ENCODE measurements at regions not wholly inside any gene's neighbourhood (a gene's known extent, or its start where the extent isn't known, plus 50 kb on each side); places are given as distances from the start of the nearest gene placed in this dataset.

DNA sequence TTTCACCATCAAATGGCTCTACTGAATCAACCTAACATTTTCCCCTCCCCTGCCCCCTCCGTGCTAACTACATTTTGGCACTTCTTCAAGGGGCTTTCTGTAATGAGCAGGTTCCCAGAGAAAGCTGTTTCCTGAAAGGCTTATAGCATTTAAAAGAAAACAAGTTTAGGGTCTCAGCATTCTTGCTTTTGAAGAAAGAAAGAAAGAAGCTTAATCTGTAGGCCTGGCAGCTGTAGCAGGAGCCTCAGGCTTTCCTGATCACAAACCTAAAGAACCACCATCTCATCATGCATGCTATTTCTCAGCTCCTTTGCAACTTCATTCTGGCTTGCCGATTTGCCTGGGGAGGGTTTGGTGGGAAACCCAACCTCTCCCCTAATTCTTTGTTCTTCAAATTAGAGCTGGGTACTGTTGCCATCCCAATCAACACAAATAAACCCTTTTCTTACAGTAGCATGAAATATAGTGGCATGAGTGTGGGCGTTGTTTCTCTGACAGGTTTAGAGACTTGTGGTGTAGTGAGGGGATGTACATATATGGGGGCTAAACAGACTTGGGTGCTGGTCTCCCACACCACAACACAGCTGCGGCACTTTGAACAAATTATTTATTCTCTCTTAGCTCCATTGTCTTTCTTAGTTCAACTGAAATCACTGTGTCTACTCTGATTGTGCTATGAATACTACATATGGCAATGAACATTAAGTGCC lies 160.5 kb upstream of the TNC start:
- DNase-seq (ENCODE audit: extremely low spot score): no peak
- TF ChIP-seq BHLHE40 (IDR thresholded peaks at IDR 0.05; ENCODE audit: borderline replicate concordance) (no peak), ZNF384 (IDR thresholded peaks at IDR 0.05) (no peak), HDGF (IDR thresholded peaks at IDR 0.05; ENCODE audit: borderline replicate concordance) (no peak), FOXK2 (IDR thresholded peaks at IDR 0.05) (no peak), FOXM1 (IDR thresholded peaks at IDR 0.05; ENCODE audit: borderline replicate concordance) (no peak), FOXA1 (IDR thresholded peaks at IDR 0.05) (no peak), TARDBP (IDR thresholded peaks at IDR 0.05) (no peak), NFRKB (IDR thresholded peaks at IDR 0.05) (no peak), PKNOX1 (IDR thresholded peaks at IDR 0.05) (no peak), SP1 (IDR thresholded peaks at IDR 0.05) (no peak), CTBP1 (IDR thresholded peaks at IDR 0.05; ENCODE audit: borderline replicate concordance) (no peak), ARNT (IDR thresholded peaks at IDR 0.05) (no peak)
- ChIA-PET POLR2A (no interaction called here), CTCF (interaction anchor here (0.6 kb wide), 1 partner anchor 55 kb away, joined by 3 read pairs; no protein-coding TSS in a partner anchor)

- ChIA-PET CTCF (no interaction called here), POLR2A (no interaction called here)
- no peak for TF ChIP-seq SUZ12 (IDR thresholded peaks at IDR 0.05)
- TF ChIP-seq PKNOX1 (IDR thresholded peaks at IDR 0.05): no peak
- TF ChIP-seq FOXK2 (IDR thresholded peaks at IDR 0.05): no peak
- no peak for DNase-seq (ENCODE audit: extremely low spot score)
Observed at GRCh38 chr9:115283395-115283794, 165.4 kb upstream of the TNC start.

DNA sequence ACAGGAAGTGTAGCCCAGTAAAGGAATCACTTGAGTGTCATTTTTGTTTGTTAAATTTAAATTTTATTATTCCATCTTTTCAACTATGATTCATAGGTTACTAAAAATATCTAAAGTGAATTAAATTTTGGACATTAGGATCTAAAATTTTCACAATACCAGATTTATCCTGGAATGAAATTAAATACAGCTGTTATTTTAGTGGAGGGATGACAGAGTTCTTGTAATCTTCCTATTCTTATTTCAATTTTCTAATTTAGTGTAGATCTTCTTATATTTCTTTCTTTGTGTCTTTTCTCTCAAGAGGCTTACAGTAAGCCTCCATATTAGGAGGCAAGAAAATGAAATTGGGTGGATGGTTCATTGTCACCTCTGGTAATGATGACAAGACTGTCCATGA lies 167.9 kb upstream of the TNC start:
- POLR2A ChIA-PET: no interaction called here
- CTCF ChIA-PET: no interaction called here
- TF ChIP-seq HDGF (IDR thresholded peaks at IDR 0.05; ENCODE audit: borderline replicate concordance): no peak
- no peak for TF ChIP-seq FOXK2 (IDR thresholded peaks at IDR 0.05)
- no peak for TF ChIP-seq BHLHE40 (IDR thresholded peaks at IDR 0.05; ENCODE audit: borderline replicate concordance)
- no peak for TF ChIP-seq TARDBP (IDR thresholded peaks at IDR 0.05)
- no peak for TF ChIP-seq FOXM1 (IDR thresholded peaks at IDR 0.05; ENCODE audit: borderline replicate concordance)
- no peak for TF ChIP-seq SUZ12 (IDR thresholded peaks at IDR 0.05)
- no peak for TF ChIP-seq ELF4 (IDR thresholded peaks at IDR 0.05)
- no peak for TF ChIP-seq ZNF384 (IDR thresholded peaks at IDR 0.05)
- TF ChIP-seq PKNOX1 (IDR thresholded peaks at IDR 0.05): no peak
- no peak for TF ChIP-seq ARNT (IDR thresholded peaks at IDR 0.05)
- DNase-seq (ENCODE audit: extremely low spot score): no peak

DNA sequence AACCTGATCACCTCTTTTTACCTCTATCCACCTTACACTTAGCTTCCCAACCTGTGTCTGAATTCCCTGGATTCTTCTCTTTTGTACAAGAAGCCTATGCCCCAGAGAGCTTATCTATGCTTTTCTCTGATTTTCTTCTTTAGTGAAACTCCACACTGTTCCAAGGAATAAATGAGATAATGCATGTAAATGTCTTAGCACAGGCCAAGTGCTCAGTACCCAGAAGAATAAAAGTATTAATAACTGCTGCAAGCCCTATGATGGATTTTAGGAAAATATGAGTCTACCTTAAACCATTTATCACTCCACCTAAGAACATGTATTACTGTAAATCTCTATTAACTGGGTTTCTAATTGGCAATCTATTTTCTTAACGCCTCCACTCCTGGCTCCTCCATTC lies 168.5 kb upstream of the TNC start:
- ChIA-PET CTCF (no interaction called here), POLR2A (no interaction called here)
- DNase-seq (ENCODE audit: extremely low spot score): no peak
- TF ChIP-seq ZNF384 (IDR thresholded peaks at IDR 0.05) (no peak), ELF4 (IDR thresholded peaks at IDR 0.05) (no peak), LEF1 (IDR thresholded peaks at IDR 0.05; ENCODE audit: borderline replicate concordance) (no peak), BHLHE40 (IDR thresholded peaks at IDR 0.05; ENCODE audit: borderline replicate concordance) (no peak), SP1 (IDR thresholded peaks at IDR 0.05) (no peak), CTBP1 (IDR thresholded peaks at IDR 0.05; ENCODE audit: borderline replicate concordance) (no peak), SUZ12 (IDR thresholded peaks at IDR 0.05) (no peak), FOXM1 (IDR thresholded peaks at IDR 0.05; ENCODE audit: borderline replicate concordance) (no peak), FOXA1 (IDR thresholded peaks at IDR 0.05) (no peak), HDGF (IDR thresholded peaks at IDR 0.05; ENCODE audit: borderline replicate concordance) (no peak), TARDBP (IDR thresholded peaks at IDR 0.05) (no peak), ARNT (IDR thresholded peaks at IDR 0.05) (no peak)

- ChIA-PET POLR2A (interaction anchor here (0.7 kb wide), 1 partner anchor 79 kb away, joined by 4 read pairs; no protein-coding TSS in a partner anchor), CTCF (no interaction called here)
- no peak for DNase-seq (ENCODE audit: extremely low spot score)
- TF ChIP-seq NFRKB (IDR thresholded peaks at IDR 0.05) (no peak), FOXA1 (IDR thresholded peaks at IDR 0.05) (no peak), ZNF384 (IDR thresholded peaks at IDR 0.05) (no peak), FOXK2 (IDR thresholded peaks at IDR 0.05) (no peak)
Observed at GRCh38 chr9:115289757-115290208, 171.8 kb upstream of the TNC start.

DNA sequence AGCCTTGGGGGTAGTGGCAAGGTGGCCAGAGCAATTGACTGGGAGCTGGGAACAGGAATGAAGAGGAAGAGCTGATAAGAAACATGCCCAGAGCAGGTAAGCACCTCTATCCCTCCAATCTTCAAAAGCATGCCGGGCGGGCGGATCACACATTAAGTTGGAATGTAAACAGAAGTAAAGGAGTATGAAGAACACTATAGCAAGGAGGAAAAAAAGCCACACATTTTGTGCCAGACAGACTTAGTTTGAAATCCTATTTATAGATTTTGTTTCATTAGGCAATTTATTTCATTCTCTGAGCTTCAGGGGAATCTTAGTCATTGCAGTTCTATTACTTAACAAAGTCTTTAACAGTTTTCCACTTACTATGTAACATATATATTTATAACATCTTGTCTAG lies 173.9 kb upstream of the TNC start:
- ChIA-PET POLR2A (no interaction called here), CTCF (interaction anchor here (0.7 kb wide), 1 partner anchor 1280 kb away, joined by 3 read pairs; no protein-coding TSS in a partner anchor)

More for the DNA sequence above, 173.9 kb upstream of the TNC start:
- no peak for DNase-seq (ENCODE audit: extremely low spot score)
- no peak for TF ChIP-seq SP1 (IDR thresholded peaks at IDR 0.05)
- TF ChIP-seq PKNOX1 (IDR thresholded peaks at IDR 0.05): no peak
- no peak for TF ChIP-seq ARNT (IDR thresholded peaks at IDR 0.05)
- no peak for TF ChIP-seq LEF1 (IDR thresholded peaks at IDR 0.05; ENCODE audit: borderline replicate concordance)
- TF ChIP-seq HDGF (IDR thresholded peaks at IDR 0.05; ENCODE audit: borderline replicate concordance): no peak
- no peak for TF ChIP-seq BHLHE40 (IDR thresholded peaks at IDR 0.05; ENCODE audit: borderline replicate concordance)
- no peak for TF ChIP-seq SUZ12 (IDR thresholded peaks at IDR 0.05)
- TF ChIP-seq CTBP1 (IDR thresholded peaks at IDR 0.05; ENCODE audit: borderline replicate concordance): no peak
- no peak for TF ChIP-seq TARDBP (IDR thresholded peaks at IDR 0.05)
- TF ChIP-seq ELF4 (IDR thresholded peaks at IDR 0.05): no peak

All from HEK293T (cell line).